Neutrophil (primary cell): ENCODE measurements at regions not wholly inside any gene's neighbourhood (a gene's known extent, or its start where the extent isn't known, plus 50 kb on each side); places are given as distances from the start of the nearest gene placed in this dataset.

Experiments used
- H3K27ac ChIP-seq: fragments of 200-600 bp; sonication (generic); 2 replicates; pipeline ENCODE4 v1.5.1; 2016; ENCODE audit warnings: mild to moderate bottlenecking, moderate library complexity
- H3K27me3 ChIP-seq: fragments of 200-600 bp; sonication (generic); 2 replicates; pipeline ENCODE4 v1.6.0; 2016; ENCODE audit warnings: mild to moderate bottlenecking
- H3K36me3 ChIP-seq: fragments of 200-600 bp; sonication (generic); 2 replicates; pipeline ENCODE4 v1.5.1; 2017
- H3K4me1 ChIP-seq, 2 experiments: fragments of 200-600 bp in 1 of 2; sonication (generic) in 1 of 2; 1 replicate in 1 of 2; 2 replicates in 1 of 2; pipeline versions ENCODE4 v1.5.1 to v1.6.1; 2013 to 2016; ENCODE audit warnings: low read depth in 1 of 2, low read length in 1 of 2, mild to moderate bottlenecking in 1 of 2, moderate library complexity in 1 of 2; ENCODE audit not compliant: control insufficient read depth in 1 of 2, insufficient read depth in 1 of 2
- H3K4me3 ChIP-seq, 2 experiments: fragments of 200-600 bp in 1 of 2; sonication (generic) in 1 of 2; 1 replicate in 1 of 2; 2 replicates in 1 of 2; pipeline ENCODE4 v1.5.1; 2013 to 2016; ENCODE audit warnings: low read depth in 1 of 2, low read length in 1 of 2, mild to moderate bottlenecking in 1 of 2, moderate library complexity in 1 of 2
- H3K9me3 ChIP-seq: fragments of 200-600 bp; sonication (generic); 2 replicates; pipeline ENCODE4 v1.5.1; 2016
- CTCF ChIP-seq: fragments of 200-600 bp; sonication (generic); IDR thresholded peaks from 2 replicates; pipeline ENCODE4 v1.5.1; 2016; ENCODE audit warnings: antibody characterized with exemption

GRCh38 chr7:82616059-82616728 lies 172.6 kb upstream of the CACNA2D1 start:
- Histone ChIP-seq H3K36me3 (no peaks in the 10 kb centered on the region), H3K4me1 (no peaks in the 10 kb centered on the region), H3K27ac (no peak overlapping the region), H3K9me3 (no peaks in the 10 kb centered on the region), H3K4me3 (no peak overlapping the region), H3K27me3 (no peaks in the 10 kb centered on the region)
- TF ChIP-seq CTCF: no peak

- no peak for TF ChIP-seq CTCF
- no peak overlapping the region for H3K4me3 ChIP-seq
- H3K9me3 ChIP-seq: no peaks in the 10 kb centered on the region
- no peaks in the 10 kb centered on the region for H3K4me1 ChIP-seq
- no peaks in the 10 kb centered on the region for H3K27me3 ChIP-seq
- H3K27ac ChIP-seq: no peak overlapping the region
- H3K36me3 ChIP-seq: no peaks in the 10 kb centered on the region
These were observed 171.9 kb upstream of the CACNA2D1 start for GRCh38 chr7:82615527-82615926.

- no peak for TF ChIP-seq CTCF
- no peaks in the 10 kb centered on the region for H3K36me3 ChIP-seq
These were observed 166.2 kb upstream of the CACNA2D1 start for GRCh38 chr7:82609746-82610145.

GRCh38 chr7:82605247-82605864 lies 161.8 kb upstream of the CACNA2D1 start:
- Histone ChIP-seq H3K4me1 (no peaks in the 10 kb centered on the region), H3K36me3 (no peaks in the 10 kb centered on the region)
- peak; percentile 33 for TF ChIP-seq CTCF

More at GRCh38 chr7:82609746-82610145, 166.2 kb upstream of the CACNA2D1 start:
- no peaks in the 10 kb centered on the region for H3K4me1 ChIP-seq
- no peaks in the 10 kb centered on the region for H3K27me3 ChIP-seq
- H3K27ac ChIP-seq: no peak overlapping the region
- H3K9me3 ChIP-seq: no peaks in the 10 kb centered on the region
- H3K4me3 ChIP-seq: no peak overlapping the region

GRCh38 chr7:82602066-82602465 lies 158.5 kb upstream of the CACNA2D1 start:
- peaks cover 6 to 7% of the 10 kb centered on the region in 2 experiments for H3K4me1 ChIP-seq
- H3K27ac ChIP-seq: no peak overlapping the region
- TF ChIP-seq CTCF: no peak
- H3K36me3 ChIP-seq: no peaks in the 10 kb centered on the region
- H3K9me3 ChIP-seq: no peaks in the 10 kb centered on the region
- no peaks in the 10 kb centered on the region for H3K27me3 ChIP-seq
- H3K4me3 ChIP-seq: no peak overlapping the region

More at GRCh38 chr7:82605247-82605864, 161.8 kb upstream of the CACNA2D1 start:
- Histone ChIP-seq H3K27ac (no peak overlapping the region), H3K4me3 (no peak overlapping the region), H3K9me3 (no peaks in the 10 kb centered on the region), H3K27me3 (no peaks in the 10 kb centered on the region)
